ENCODE measurements at regions not wholly inside any gene's neighbourhood (a gene's known extent, or its start where the extent isn't known, plus 50 kb on each side); places are given as distances from the start of the nearest gene placed in this dataset.

DNA sequence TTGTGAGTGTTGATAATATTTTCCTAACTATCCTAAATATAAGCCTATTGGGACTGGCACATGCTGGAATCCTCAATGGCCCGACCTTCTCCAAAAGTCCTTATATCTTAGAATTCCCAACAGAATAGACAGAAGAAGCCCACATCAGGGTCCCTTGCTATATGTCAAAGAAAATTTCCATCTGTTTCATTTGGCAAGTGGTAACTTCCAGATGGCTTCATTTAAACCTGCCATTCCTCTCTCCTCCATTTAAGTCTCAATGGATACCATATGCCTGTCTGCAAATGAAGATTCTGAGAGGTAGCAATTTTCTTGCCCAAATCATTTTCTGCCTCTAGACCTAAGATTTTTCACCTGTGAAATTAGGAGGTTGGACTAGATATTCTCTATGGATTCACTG lies 73.1 kb upstream of the KCNA4 start:
- no peak for DNase-seq (ENCODE audit: low spot score)

GRCh38 chr11:30091246-30091645 lies 74.4 kb upstream of the KCNA4 start:
- no peak for DNase-seq (ENCODE audit: low spot score)

DNA sequence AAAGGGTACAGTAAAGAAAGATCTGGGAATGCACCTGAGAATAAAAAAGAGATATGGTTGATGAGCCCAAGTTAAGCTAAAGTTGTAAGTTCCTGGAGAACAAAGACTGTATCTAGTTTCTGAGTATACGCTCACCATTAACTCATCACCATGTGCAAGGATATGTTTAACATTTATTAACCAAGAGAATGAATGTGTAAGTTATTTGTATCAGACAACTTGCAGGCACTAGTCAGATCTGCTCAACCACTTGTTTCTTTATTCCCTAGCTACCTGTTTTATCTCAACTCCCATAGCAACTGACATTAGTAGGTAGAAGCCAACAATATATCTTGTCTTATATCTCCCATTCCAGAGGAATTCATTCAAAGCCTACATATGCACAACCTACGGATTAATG lies 74.9 kb upstream of the KCNA4 start:
- no peak for DNase-seq (ENCODE audit: low spot score)

DNA sequence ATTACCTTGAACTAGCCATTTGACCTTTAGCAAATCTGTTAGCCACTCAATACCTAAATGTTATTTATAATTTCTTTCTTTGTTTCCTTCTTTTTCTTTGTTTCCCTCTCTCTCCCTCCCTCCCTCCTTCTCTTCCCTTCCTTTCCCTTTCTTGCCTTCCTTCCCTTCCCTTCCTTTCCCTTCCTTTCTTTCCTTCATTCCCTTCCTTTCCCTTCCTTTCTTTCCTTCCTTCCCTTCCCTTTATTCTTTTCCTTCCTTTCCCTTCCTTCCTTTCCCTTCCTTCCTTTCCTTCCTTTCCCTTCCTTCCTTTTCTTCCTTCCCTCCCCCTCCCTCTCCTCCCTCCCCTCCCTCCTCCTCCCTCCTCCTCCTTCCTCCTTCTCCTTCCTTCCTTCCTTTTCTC lies 75.7 kb upstream of the KCNA4 start:
- DNase-seq (ENCODE audit: low spot score) = no peak

- DNase-seq (ENCODE audit: low spot score) = no peak
Measured at GRCh38 chr11:30100495-30100894, 83.7 kb upstream of the KCNA4 start.

GRCh38 chr11:30106222-30107181 lies 89.7 kb upstream of the KCNA4 start:
- no peak for DNase-seq (ENCODE audit: low spot score)

- no peak for DNase-seq (ENCODE audit: low spot score)
Measured at GRCh38 chr11:30107899-30108298, 91.1 kb upstream of the KCNA4 start.

GRCh38 chr11:30109774-30110173 lies 92.9 kb upstream of the KCNA4 start:
- no peak for DNase-seq (ENCODE audit: low spot score)

- DNase-seq (ENCODE audit: low spot score) = no peak
Measured at GRCh38 chr11:30110691-30111090, 93.9 kb upstream of the KCNA4 start.

DNA sequence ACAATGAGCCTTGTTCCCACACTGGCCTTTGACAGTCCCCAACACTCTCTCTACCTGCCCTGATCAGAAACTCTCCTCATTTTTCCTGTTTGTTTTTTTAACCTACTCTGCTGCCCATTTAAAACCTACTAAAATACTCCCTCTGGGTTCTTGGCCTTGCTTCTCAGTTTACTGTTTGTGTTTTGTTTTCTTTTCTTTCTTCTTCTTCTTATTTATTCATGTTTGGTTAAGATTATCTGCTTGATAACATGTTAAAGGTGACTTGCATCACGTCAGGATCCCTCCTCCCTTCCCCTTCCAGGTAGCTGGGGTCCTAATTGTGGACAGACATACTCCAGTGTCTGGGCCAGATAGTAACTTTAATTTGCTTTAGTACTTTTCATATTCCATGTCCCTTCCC lies 95.0 kb upstream of the KCNA4 start:
- DNase-seq (ENCODE audit: low spot score) = no peak

DNA sequence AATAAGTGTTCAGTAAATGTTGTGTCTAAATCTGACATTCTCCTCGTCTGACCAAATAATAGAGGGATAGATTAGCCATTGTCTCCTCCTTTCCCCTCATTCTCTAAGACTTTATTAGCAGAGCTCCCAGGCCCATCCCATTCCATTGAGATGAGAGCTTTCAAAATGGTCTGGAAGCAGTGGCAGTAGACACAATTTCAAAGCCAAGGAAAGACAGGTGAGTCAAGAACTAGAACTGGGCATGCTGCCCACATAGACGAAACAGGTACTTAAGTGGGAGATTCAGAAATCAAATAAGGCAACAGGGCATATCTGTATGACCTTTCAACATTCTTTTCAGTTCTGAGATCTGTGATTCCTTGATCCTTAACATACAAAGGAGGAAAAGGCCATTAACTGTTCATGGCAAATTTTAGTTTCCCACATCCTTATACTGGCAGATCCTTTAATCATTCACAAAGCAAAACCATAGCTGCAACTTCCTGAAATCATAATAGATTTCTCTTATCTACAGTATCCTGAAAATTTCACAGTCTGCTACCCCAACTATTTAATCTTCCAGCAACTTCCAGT lies 96.6 kb upstream of the KCNA4 start:
- no peak for DNase-seq (ENCODE audit: low spot score)

GRCh38 chr11:30116512-30116911 lies 99.7 kb upstream of the KCNA4 start:
- no peak for DNase-seq (ENCODE audit: low spot score)

DNA sequence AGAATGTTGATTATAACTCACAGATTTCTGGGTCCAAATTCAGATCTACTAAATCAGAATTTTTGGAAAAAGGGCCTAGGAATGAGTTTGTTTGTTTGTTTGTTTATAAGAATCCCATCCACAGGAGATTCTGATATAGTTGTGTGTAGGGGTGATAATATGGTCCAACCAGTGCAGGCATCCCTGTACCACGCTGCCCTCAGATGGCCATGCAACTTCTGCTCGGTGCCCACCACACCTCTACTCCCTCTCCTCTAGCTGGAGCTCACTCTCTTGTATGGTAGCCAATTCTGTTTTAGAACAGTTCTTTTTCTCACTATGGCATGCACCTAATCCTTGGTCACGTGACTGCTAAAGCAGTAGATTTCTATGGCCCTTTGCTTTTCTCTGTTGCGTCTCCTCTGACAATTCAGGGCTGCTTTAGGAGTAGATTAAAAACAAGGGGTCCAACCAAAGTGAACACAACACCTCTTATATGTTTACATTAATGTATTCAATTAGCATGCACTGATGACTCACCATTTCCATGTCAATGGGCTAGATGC lies 103.3 kb upstream of the KCNA4 start:
- DNase-seq (ENCODE audit: low spot score) = no peak

DNA sequence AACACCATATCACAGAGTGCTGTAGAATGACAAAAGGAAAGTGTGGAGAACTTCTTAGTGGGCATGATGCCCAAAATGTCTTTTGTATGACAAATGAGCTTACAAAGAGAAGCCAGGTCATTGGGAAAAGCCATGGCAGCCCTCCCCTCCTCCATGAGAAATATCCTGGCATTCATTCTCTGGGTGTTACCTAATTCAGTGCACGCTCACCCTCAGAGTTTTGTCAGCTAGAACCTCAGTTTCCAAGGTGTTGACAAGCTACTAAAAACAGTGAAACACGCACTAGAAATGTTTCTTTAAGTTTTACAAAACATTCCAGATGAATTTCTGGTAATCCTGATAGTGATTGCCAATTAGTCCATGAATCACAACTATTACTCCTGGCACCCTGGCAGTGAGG lies 105.4 kb upstream of the FSHB start:
- no peak for DNase-seq (ENCODE audit: low spot score)

- DNase-seq (ENCODE audit: low spot score) = peak; percentile 6
Measured at GRCh38 chr11:30128269-30128932, 102.4 kb upstream of the FSHB start.

DNA sequence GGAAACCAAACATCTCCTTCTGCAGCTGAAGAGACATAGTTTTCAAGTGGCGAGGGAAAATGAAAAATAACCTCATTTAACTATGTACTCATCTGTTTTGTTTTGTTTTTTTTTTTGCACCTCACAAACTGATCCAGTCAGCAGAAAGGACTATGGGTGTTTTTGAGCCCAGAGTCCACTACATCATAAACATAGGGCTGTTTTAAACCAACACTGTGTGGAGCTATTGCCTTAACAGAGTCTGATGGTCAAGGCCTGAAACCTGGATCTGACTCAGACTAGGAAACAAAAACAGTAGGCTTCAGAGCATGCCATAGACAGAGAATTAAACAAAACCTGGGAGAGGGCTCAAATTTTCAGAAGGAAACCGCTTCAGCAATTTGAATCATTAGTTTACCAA lies 99.3 kb upstream of the FSHB start:
- DNase-seq (ENCODE audit: low spot score) = no peak

DNA sequence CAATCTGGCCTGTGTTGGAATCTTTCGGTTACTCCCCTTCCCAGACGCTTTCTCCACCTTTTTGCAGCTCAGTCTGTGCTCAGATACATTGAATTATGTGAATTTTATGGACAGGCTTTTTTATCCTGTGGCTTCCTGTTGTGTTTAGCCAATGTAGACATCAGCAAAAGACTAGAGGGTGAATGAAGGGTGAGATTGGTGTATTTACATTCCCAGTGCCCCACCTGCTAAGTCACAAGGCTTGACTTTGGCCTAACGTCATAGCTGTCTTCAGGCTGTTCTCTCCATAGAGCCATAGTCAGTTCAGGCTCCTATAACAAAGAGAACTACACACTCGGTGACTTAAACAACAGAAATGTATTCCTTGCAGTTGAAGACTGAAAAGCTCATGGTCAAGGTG lies 97.5 kb upstream of the FSHB start:
- DNase-seq (ENCODE audit: low spot score) = no peak

- DNase-seq (ENCODE audit: low spot score) = peak; percentile 37
Measured at GRCh38 chr11:30143098-30143705, 87.6 kb upstream of the FSHB start.

- DNase-seq (ENCODE audit: low spot score) = no peak
Measured at GRCh38 chr11:30147293-30147692, 83.5 kb upstream of the FSHB start.

GRCh38 chr11:30149998-30150397 lies 80.8 kb upstream of the FSHB start:
- no peak for DNase-seq (ENCODE audit: low spot score)

DNA sequence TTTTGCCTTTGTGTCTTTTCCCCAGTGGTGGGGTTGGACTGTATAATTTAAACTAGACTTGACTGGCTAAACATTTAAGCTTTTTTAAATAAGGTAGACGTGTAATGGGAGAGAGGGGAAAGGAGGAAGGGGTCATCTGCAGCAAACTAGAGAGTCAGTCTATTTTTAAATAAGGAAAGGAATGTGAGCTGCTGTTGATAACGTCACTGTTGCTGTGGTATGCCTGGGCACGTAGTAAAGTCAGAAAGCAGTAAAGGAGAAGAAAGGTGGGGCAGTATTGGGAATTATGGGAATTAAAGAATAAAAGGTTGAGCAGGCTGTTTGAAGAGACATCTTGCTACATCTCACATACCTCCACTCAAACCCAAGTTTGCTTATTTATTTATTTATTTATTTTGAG lies 80.4 kb upstream of the FSHB start:
- no peak for DNase-seq (ENCODE audit: low spot score)

DNA sequence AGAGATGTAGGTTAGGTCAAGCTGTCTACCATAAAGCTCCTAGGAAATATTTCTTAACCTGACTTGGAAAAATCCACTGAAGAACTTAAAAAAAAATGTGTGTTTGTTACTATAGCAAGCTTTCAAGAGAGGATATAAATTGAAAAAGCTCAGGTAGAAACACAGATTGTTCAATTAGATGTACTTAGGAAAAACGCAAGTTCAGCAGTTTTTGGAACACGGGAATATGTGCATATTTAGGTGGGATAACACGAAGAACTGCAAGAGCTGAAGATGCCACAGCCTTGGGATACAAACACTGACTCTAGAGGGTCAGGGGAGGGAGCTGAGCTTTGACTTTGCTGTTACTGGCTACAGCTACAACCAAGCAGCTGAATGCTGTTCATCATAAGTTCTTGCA lies 77.8 kb upstream of the FSHB start:
- no peak for DNase-seq (ENCODE audit: low spot score)

All from hematopoietic multipotent progenitor cell treated with erythropoietin and hydrocortisone succinate and interleukin-3 and kit ligand, for 17 days (in vitro differentiated cells).